ENCODE measurements at regions not wholly inside any gene's neighbourhood (a gene's known extent, or its start where the extent isn't known, plus 50 kb on each side); places are given as distances from the start of the nearest gene placed in this dataset.

DNA sequence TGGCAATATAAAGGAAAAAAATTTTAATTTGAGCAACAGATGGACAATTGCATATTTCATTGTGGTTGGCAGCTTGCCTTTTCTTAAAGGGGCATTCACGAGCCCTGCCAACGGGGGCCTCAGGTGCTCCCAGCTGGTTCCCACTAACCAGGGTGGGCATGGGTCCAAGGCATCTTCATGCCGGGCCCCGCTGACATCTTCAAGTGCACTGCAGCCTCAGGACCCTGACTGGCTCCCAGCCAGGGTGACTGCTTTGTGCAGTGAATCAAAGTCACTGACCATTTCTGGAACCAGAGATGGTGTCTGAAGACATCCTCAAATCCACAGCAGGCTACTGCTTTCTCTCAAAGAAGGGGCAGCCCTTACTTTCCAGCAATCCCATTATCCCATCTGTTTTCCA, 275.2 kb upstream of the MGMT start:
- no peak overlapping the region for H3K27ac ChIP-seq (ENCODE audit: low read depth in 1 of 2, low read length in 2 of 2)
- H3K4me1 ChIP-seq (ENCODE audit: control insufficient read depth in 4 of 4, insufficient read depth in 4 of 4, low read length in 3 of 4) = no peaks in the 10 kb centered on the region
- H3K4me3 ChIP-seq (ENCODE audit: low read depth in 1 of 3, low read length in 3 of 3) = no peak overlapping the region
- no peak for TF ChIP-seq SP1 (IDR thresholded peaks at IDR 0.05)
- TF ChIP-seq, protein P1, sequence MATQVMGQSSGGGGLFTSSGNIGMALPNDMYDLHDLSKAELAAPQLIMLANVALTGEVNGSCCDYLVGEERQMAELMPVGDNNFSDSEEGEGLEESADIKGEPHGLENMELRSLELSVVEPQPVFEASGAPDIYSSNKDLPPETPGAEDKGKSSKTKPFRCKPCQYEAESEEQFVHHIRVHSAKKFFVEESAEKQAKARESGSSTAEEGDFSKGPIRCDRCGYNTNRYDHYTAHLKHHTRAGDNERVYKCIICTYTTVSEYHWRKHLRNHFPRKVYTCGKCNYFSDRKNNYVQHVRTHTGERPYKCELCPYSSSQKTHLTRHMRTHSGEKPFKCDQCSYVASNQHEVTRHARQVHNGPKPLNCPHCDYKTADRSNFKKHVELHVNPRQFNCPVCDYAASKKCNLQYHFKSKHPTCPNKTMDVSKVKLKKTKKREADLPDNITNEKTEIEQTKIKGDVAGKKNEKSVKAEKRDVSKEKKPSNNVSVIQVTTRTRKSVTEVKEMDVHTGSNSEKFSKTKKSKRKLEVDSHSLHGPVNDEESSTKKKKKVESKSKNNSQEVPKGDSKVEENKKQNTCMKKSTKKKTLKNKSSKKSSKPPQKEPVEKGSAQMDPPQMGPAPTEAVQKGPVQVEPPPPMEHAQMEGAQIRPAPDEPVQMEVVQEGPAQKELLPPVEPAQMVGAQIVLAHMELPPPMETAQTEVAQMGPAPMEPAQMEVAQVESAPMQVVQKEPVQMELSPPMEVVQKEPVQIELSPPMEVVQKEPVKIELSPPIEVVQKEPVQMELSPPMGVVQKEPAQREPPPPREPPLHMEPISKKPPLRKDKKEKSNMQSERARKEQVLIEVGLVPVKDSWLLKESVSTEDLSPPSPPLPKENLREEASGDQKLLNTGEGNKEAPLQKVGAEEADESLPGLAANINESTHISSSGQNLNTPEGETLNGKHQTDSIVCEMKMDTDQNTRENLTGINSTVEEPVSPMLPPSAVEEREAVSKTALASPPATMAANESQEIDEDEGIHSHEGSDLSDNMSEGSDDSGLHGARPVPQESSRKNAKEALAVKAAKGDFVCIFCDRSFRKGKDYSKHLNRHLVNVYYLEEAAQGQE (IDR thresholded peaks at IDR 0.05) = no peak
- no peak for TF ChIP-seq HNF4A (conservative IDR thresholded peaks at IDR 0.05)
- no peak for TF ChIP-seq JUND (IDR thresholded peaks at IDR 0.05)
- no peak for TF ChIP-seq NR2F2 (IDR thresholded peaks at IDR 0.05)
- TF ChIP-seq FOXA1 (IDR thresholded peaks at IDR 0.05) = no peak
- TF ChIP-seq, protein P2, sequence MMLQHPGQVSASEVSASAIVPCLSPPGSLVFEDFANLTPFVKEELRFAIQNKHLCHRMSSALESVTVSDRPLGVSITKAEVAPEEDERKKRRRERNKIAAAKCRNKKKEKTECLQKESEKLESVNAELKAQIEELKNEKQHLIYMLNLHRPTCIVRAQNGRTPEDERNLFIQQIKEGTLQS (IDR thresholded peaks at IDR 0.05) = no peak
- TF ChIP-seq EGR1 (IDR thresholded peaks at IDR 0.05; ENCODE audit: low read depth in 2 of 2) = no peak
- TF ChIP-seq, protein P3, sequence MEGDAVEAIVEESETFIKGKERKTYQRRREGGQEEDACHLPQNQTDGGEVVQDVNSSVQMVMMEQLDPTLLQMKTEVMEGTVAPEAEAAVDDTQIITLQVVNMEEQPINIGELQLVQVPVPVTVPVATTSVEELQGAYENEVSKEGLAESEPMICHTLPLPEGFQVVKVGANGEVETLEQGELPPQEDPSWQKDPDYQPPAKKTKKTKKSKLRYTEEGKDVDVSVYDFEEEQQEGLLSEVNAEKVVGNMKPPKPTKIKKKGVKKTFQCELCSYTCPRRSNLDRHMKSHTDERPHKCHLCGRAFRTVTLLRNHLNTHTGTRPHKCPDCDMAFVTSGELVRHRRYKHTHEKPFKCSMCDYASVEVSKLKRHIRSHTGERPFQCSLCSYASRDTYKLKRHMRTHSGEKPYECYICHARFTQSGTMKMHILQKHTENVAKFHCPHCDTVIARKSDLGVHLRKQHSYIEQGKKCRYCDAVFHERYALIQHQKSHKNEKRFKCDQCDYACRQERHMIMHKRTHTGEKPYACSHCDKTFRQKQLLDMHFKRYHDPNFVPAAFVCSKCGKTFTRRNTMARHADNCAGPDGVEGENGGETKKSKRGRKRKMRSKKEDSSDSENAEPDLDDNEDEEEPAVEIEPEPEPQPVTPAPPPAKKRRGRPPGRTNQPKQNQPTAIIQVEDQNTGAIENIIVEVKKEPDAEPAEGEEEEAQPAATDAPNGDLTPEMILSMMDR (IDR thresholded peaks at IDR 0.05; ENCODE audit: low read depth, low read length, missing input control) = no peak
- no peak for TF ChIP-seq HNF4G (IDR thresholded peaks at IDR 0.05)
- TF ChIP-seq, protein P4, sequence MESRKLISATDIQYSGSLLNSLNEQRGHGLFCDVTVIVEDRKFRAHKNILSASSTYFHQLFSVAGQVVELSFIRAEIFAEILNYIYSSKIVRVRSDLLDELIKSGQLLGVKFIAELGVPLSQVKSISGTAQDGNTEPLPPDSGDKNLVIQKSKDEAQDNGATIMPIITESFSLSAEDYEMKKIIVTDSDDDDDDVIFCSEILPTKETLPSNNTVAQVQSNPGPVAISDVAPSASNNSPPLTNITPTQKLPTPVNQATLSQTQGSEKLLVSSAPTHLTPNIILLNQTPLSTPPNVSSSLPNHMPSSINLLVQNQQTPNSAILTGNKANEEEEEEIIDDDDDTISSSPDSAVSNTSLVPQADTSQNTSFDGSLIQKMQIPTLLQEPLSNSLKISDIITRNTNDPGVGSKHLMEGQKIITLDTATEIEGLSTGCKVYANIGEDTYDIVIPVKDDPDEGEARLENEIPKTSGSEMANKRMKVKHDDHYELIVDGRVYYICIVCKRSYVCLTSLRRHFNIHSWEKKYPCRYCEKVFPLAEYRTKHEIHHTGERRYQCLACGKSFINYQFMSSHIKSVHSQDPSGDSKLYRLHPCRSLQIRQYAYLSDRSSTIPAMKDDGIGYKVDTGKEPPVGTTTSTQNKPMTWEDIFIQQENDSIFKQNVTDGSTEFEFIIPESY (IDR thresholded peaks at IDR 0.05) = no peak
- no peak for TF ChIP-seq RXRA (IDR thresholded peaks at IDR 0.05)
- TF ChIP-seq, protein P5, sequence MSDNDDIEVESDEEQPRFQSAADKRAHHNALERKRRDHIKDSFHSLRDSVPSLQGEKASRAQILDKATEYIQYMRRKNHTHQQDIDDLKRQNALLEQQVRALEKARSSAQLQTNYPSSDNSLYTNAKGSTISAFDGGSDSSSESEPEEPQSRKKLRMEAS (IDR thresholded peaks at IDR 0.05) = no peak
- no peak for TF ChIP-seq TAF1 (conservative IDR thresholded peaks at IDR 0.05)
- no peak for TF ChIP-seq GABPA (IDR thresholded peaks at IDR 0.05 in 1 of 2, conservative IDR thresholded peaks at IDR 0.05 in 1 of 2)
- TF ChIP-seq YY1 (IDR thresholded peaks at IDR 0.05) = no peak
- TF ChIP-seq FOXA2 (IDR thresholded peaks at IDR 0.05) = no peak
- TF ChIP-seq RAD21 (IDR thresholded peaks at IDR 0.05) = no peak
- no peak overlapping the region for H3K9ac ChIP-seq (ENCODE audit: low read depth in 1 of 2, low read length in 2 of 2)
- peaks cover 0 to 2% (median 0%) of the 10 kb centered on the region in 4 donors for H3K9me3 ChIP-seq (ENCODE audit: control insufficient read depth in 4 of 4, low read length in 3 of 4)
- H3K27me3 ChIP-seq (ENCODE audit: control insufficient read depth in 4 of 4, insufficient read depth in 4 of 4, low read length in 3 of 4) = peaks cover 0 to 5% (median 0%) of the 10 kb centered on the region in 4 donors
- no peaks in the 10 kb centered on the region for H3K36me3 ChIP-seq (ENCODE audit: control insufficient read depth in 4 of 4, insufficient read depth in 3 of 4, low read depth in 1 of 4, low read length in 3 of 4)
- DNase-seq (ENCODE audit: low spot score) = no peak
- WGBS = 59% methylated on average over 4 of the region's 4 CpGs

Measured in liver (tissue), 8 donors.